IMR-90 (cell line): ENCODE measurements at regions not wholly inside any gene's neighbourhood (a gene's known extent, or its start where the extent isn't known, plus 50 kb on each side); places are given as distances from the start of the nearest gene placed in this dataset.

ENCODE experiments used
- ATAC-seq: fragments of 200-7000 bp; cut with Tn5 transposase; 2 replicates; pipeline ENCODE4 v1.9.1; 2020; ENCODE audit warnings: low read depth, mild to moderate bottlenecking, moderate library complexity
- BruUV-seq: library from RNA; stranded (reverse); fragments of 400-500 nt; replicated peaks from 2 replicates; lab custom pipeline; 2021; lab: Mats Ljungman, UMichigan
- CTCF ChIA-PET: fragments of 300-600 bp; formaldehyde crosslinking; extraction: SDS; loops from one replicate; lab custom pipeline; 2021; ENCODE audit warnings: antibody characterized with exemption; lab: Yijun Ruan, JAX
- POLR2A ChIA-PET: fragments of 300-600 bp; sonication (Branson Sonifier 250); formaldehyde crosslinking; loops from one replicate; lab custom pipeline; 2022; ENCODE audit warnings: antibody characterized with exemption; ENCODE audit not compliant: unreplicated experiment; lab: Charles Lee
- DNase-seq: peaks from one replicate; pipeline ENCODE4 v3.0.0; 2013
- H2AFZ ChIP-seq: replicated peaks from 2 replicates; pipeline ENCODE3; 2013; ENCODE audit warnings: low read length, mild to moderate bottlenecking; ENCODE audit not compliant: poor library complexity
- H2AK5ac ChIP-seq: 2 replicates; pipeline ENCODE4 v1.6.1; 2013; ENCODE audit warnings: low read depth, low read length, inconsistent platforms
- H2AK9ac ChIP-seq: replicated peaks from 2 replicates; pipeline ENCODE3; 2013; ENCODE audit warnings: mild to moderate bottlenecking, low read depth, low read length, moderate library complexity; ENCODE audit not compliant: poor library complexity
- H2BK120ac ChIP-seq: 2 replicates; pipeline ENCODE4 v1.6.1; 2013; ENCODE audit warnings: low read depth, low read length, inconsistent platforms
- H2BK15ac ChIP-seq: 3 replicates; pipeline ENCODE4 v1.6.1; 2013; ENCODE audit warnings: low read depth, low read length, inconsistent platforms
- H2BK20ac ChIP-seq: 2 replicates; pipeline ENCODE4 v1.6.1; 2013; ENCODE audit warnings: low read depth, mild to moderate bottlenecking, inconsistent platforms, low read length, moderate library complexity
- H2BK5ac ChIP-seq: 2 replicates; pipeline ENCODE4 v1.6.1; 2013; ENCODE audit warnings: mild to moderate bottlenecking, low read depth, low read length, inconsistent platforms; ENCODE audit not compliant: poor library complexity, severe bottlenecking
- H3K14ac ChIP-seq: replicated peaks from 2 replicates; pipeline ENCODE4 v1.6.1; 2013; ENCODE audit warnings: low read depth, low read length, inconsistent platforms
- H3K18ac ChIP-seq: 2 replicates; pipeline ENCODE4 v1.6.1; 2013; ENCODE audit warnings: low read depth, low read length, control low read depth
- H3K23ac ChIP-seq: 2 replicates; pipeline ENCODE4 v1.6.1; 2013; ENCODE audit warnings: low read depth, low read length, inconsistent platforms
- H3K27ac ChIP-seq: 2 replicates; pipeline ENCODE4 v1.5.1; 2013; ENCODE audit warnings: mild to moderate bottlenecking, control low read depth, low read length; ENCODE audit not compliant: insufficient read depth
- H3K27me3 ChIP-seq: 2 replicates; pipeline ENCODE4 v1.6.1; 2013; ENCODE audit warnings: low read length; ENCODE audit not compliant: control insufficient read depth, insufficient read depth
- H3K36me3 ChIP-seq: 2 replicates; pipeline ENCODE4 v1.6.1; 2013; ENCODE audit warnings: low read length, mixed read lengths; ENCODE audit not compliant: control insufficient read depth, insufficient read depth
- H3K4ac ChIP-seq: 2 replicates; pipeline ENCODE4 v1.6.1; 2013; ENCODE audit warnings: low read depth, low read length, inconsistent platforms
- H3K4me1 ChIP-seq: 2 replicates; pipeline ENCODE4 v1.6.1; 2013; ENCODE audit warnings: low read length, mixed read lengths; ENCODE audit not compliant: control insufficient read depth, insufficient read depth
- H3K4me2 ChIP-seq: 2 replicates; pipeline ENCODE4 v1.6.1; 2013; ENCODE audit warnings: low read depth, mild to moderate bottlenecking, control low read depth, low read length, moderate library complexity
- H3K4me3 ChIP-seq: 2 replicates; pipeline ENCODE4 v1.5.1; 2013; ENCODE audit warnings: low read depth, mild to moderate bottlenecking, control low read depth, low read length, moderate library complexity; ENCODE audit not compliant: insufficient read depth
- H3K56ac ChIP-seq: 2 replicates; pipeline ENCODE4 v1.6.1; 2013; ENCODE audit warnings: low read length, inconsistent platforms; ENCODE audit not compliant: insufficient read depth; ENCODE audit errors: extremely low read depth
- H3K79me1 ChIP-seq, 2 experiments: 2 replicates each; pipeline ENCODE4 v1.6.1; 2013; ENCODE audit warnings: low read length in 2 of 2, inconsistent platforms in 1 of 2, low read depth in 1 of 2
- H3K9ac ChIP-seq: 2 replicates; pipeline ENCODE4 v1.6.1; 2013; ENCODE audit warnings: low read depth, low read length, control low read depth
- H3K9me1 ChIP-seq: 2 replicates; pipeline ENCODE4 v1.6.1; 2013; ENCODE audit warnings: low read length, inconsistent platforms; ENCODE audit not compliant: insufficient read depth
- H3K9me3 ChIP-seq: 2 replicates; pipeline ENCODE4 v1.6.1; 2013; ENCODE audit warnings: low read length; ENCODE audit not compliant: control insufficient read depth, insufficient read depth
- H4K20me1 ChIP-seq: 2 replicates; pipeline ENCODE4 v1.6.1; 2013; ENCODE audit warnings: low read length, inconsistent platforms; ENCODE audit not compliant: insufficient read depth
- H4K5ac ChIP-seq: 2 replicates; pipeline ENCODE4 v1.6.1; 2013; ENCODE audit warnings: mild to moderate bottlenecking, low read depth, low read length, control low read depth
- H4K8ac ChIP-seq, 2 experiments: 2 replicates each; pipeline ENCODE4 v1.6.1; 2013; ENCODE audit warnings: low read depth in 2 of 2, low read length in 2 of 2, control low read depth in 1 of 2, inconsistent platforms in 1 of 2
- H4K91ac ChIP-seq: 2 replicates; pipeline ENCODE4 v1.6.1; 2013; ENCODE audit warnings: low read depth, low read length, inconsistent platforms; ENCODE audit not compliant: insufficient read depth
- BHLHE40 ChIP-seq: fragments of 150-350 bp; IDR thresholded peaks from 2 replicates; pipeline ENCODE4 v1.6.1; 2016; ENCODE audit warnings: mild to moderate bottlenecking, low read depth, low read length
- CEBPB ChIP-seq: IDR thresholded peaks from 2 replicates; pipeline ENCODE4 v1.6.1; 2012; ENCODE audit warnings: low read depth, low read length, improper control_type of control experiment
- CTCF ChIP-seq: conservative IDR thresholded peaks from 2 replicates; pipeline ENCODE4 v1.5.1; 2012; ENCODE audit warnings: mild to moderate bottlenecking, low read depth, low read length, improper control_type of control experiment
- ELK1 ChIP-seq: fragments of 150-350 bp; IDR thresholded peaks from 2 replicates; pipeline ENCODE4 v1.6.1; 2016; ENCODE audit warnings: low read depth, mild to moderate bottlenecking, low read length, moderate library complexity, borderline replicate concordance
- MAFK ChIP-seq: IDR thresholded peaks from 2 replicates; pipeline ENCODE4 v1.6.1; 2012; ENCODE audit warnings: low read depth, low read length, improper control_type of control experiment
- MAZ ChIP-seq: IDR thresholded peaks from 2 replicates; pipeline ENCODE4 v1.6.1; 2012; ENCODE audit warnings: low read depth, mild to moderate bottlenecking, low read length, improper control_type of control experiment, moderate library complexity, borderline replicate concordance
- NFE2L2 ChIP-seq: fragments of 150-350 bp; IDR thresholded peaks from 2 replicates; pipeline ENCODE4 v1.6.1; 2016; ENCODE audit warnings: low read depth, mild to moderate bottlenecking, low read length
- POLR2A ChIP-seq: IDR thresholded peaks from 2 replicates; pipeline ENCODE4 v1.6.1; 2012; ENCODE audit warnings: mild to moderate bottlenecking, low read depth, low read length
- RCOR1 ChIP-seq: IDR thresholded peaks from 2 replicates; pipeline ENCODE4 v1.6.1; 2012; ENCODE audit warnings: mild to moderate bottlenecking, low read length, improper control_type of control experiment; ENCODE audit not compliant: insufficient replicate concordance
- RFX5 ChIP-seq: IDR thresholded peaks from 2 replicates; pipeline ENCODE4 v1.8.0; 2012; ENCODE audit warnings: low read depth, mild to moderate bottlenecking, low read length, moderate library complexity
- WGBS, 2 experiments: methylation state at CpG; one replicate each; pipeline versions ENCODE4 v1.1.5 to v1.1.7; 2013; ENCODE audit warnings: missing lambda C conversion rate in 2 of 2; ENCODE audit not compliant: insufficient read length in 1 of 2; ENCODE audit errors: extremely low coverage in 2 of 2; 5-methylcytosine and 5-hydroxymethylcytosine counted together
- dilution Hi-C: fragments of 300-500 bp; cut with HindIII; formaldehyde crosslinking; loops from one replicate; pipeline ENCODE4 v1.14.3; 2018; ENCODE audit warnings: low sequenced_read_pairs; ENCODE audit not compliant: unreplicated experiment
- in situ Hi-C: fragments of 300-500 bp; cut with MboI; formaldehyde crosslinking; loops from 3 replicates; pipeline ENCODE4 v1.14.3; 2019; ENCODE audit warnings: low sequenced_read_pairs, inconsistent platforms, mixed read lengths
- intact Hi-C: fragments of 100-400 bp; cut with micrococcal nuclease; formaldehyde crosslinking; loops from 2 replicates; pipeline ENCODE4 v1.10.0; 2022

GRCh38 chrX:144709841-144710240 is 537.5 kb upstream of the SPANXN1 start:
- H3K9ac ChIP-seq = no peak overlapping the region
- H3K27me3 ChIP-seq = no peaks in the 10 kb centered on the region
- no peaks in the 10 kb centered on the region for H3K9me1 ChIP-seq
- no peak overlapping the region for H3K14ac ChIP-seq
- H3K4me2 ChIP-seq = no peak overlapping the region
- no peak overlapping the region for H2AK9ac ChIP-seq
- no peak overlapping the region for H4K8ac ChIP-seq
- POLR2A ChIA-PET = no interaction called here
- H3K27ac ChIP-seq = no peak overlapping the region
- CTCF ChIA-PET = interaction anchor here (0.6 kb wide), 1 partner anchor 13 kb away, joined by 5 read pairs; no protein-coding TSS in a partner anchor
- no peak overlapping the region for H3K18ac ChIP-seq
- no peak overlapping the region for H4K91ac ChIP-seq
- H3K4me3 ChIP-seq = no peak overlapping the region
- in situ Hi-C loops = no loop called here
- intact Hi-C loops = no loop called here
- H2BK5ac ChIP-seq = no peak overlapping the region
- H3K36me3 ChIP-seq = no peaks in the 10 kb centered on the region
- dilution Hi-C loops = no loop called here
- H3K4me1 ChIP-seq = no peaks in the 10 kb centered on the region
- BruUV-seq = no TSS peak
- H3K4ac ChIP-seq = no peak overlapping the region
- no peak overlapping the region for H3K56ac ChIP-seq
- no peak overlapping the region for H3K23ac ChIP-seq
- H2AFZ ChIP-seq = no peak overlapping the region
- H2BK120ac ChIP-seq = no peak overlapping the region
- H2AK5ac ChIP-seq = no peak overlapping the region
- WGBS, 2 experiments = no CpG with 5 or more reads among the region's 2 CpGs
- TF ChIP-seq CEBPB (no peak), MAZ (no peak), MAFK (no peak), RCOR1 (no peak), NFE2L2 (no peak), CTCF (no peak), BHLHE40 (no peak), POLR2A (no peak), RFX5 (no peak), ELK1 (no peak)
- H2BK20ac ChIP-seq = no peak overlapping the region
- no peaks in the 10 kb centered on the region for H3K79me1 ChIP-seq
- DNase-seq (no peak), ATAC-seq (no peak)
- H3K9me3 ChIP-seq = no peaks in the 10 kb centered on the region
- H2BK15ac ChIP-seq = no peak overlapping the region
- no peaks in the 10 kb centered on the region for H4K20me1 ChIP-seq
- H4K5ac ChIP-seq = no peak overlapping the region
